ENCODE measurements at regions not wholly inside any gene's neighbourhood (a gene's known extent, or its start where the extent isn't known, plus 50 kb on each side); places are given as distances from the start of the nearest gene placed in this dataset.
"Not testable (repeated sequence)": the region's sequence is repeated elsewhere in the genome, so short reads cannot be mapped to it uniquely, and the experiment has no call there.

- ATAC-seq: no peak
- no peak for DNase-seq (ENCODE audit: low spot score in 2 of 2)
- Mint-ChIP-seq H3K9me3 (peaks cover 0 to 6% of the 10 kb centered on the region in 2 donors), H3K36me3 (peaks cover 6 to 10% of the 10 kb centered on the region in 2 donors), H3K27ac (no peak overlapping the region)
Measured at GRCh38 chr16:87138738-87139267, 178.4 kb downstream of the C16orf95 start.

- Mint-ChIP-seq H3K36me3 (peaks cover 6 to 10% of the 10 kb centered on the region in 2 donors), H3K27ac (no peak overlapping the region), H3K9me3 (peaks cover 0 to 13% of the 10 kb centered on the region in 2 donors)
- DNase-seq (ENCODE audit: low spot score in 2 of 2) (no peak), ATAC-seq (no peak)
Measured at GRCh38 chr16:87140211-87141200, 176.7 kb downstream of the C16orf95 start.

- Mint-ChIP-seq H3K27ac (no peak overlapping the region), H3K36me3 (peaks cover 6 to 10% of the 10 kb centered on the region in 2 donors), H3K9me3 (peaks cover 0 to 13% of the 10 kb centered on the region in 2 donors)
- no peak for DNase-seq (ENCODE audit: low spot score in 2 of 2)
- no peak for ATAC-seq
Measured at GRCh38 chr16:87141402-87141801, 175.8 kb downstream of the C16orf95 start.

- peaks cover 0 to 17% of the 10 kb centered on the region in 2 donors for H3K9me3 Mint-ChIP-seq
- no peak for ATAC-seq
- no peak overlapping the region for H3K27ac Mint-ChIP-seq
- DNase-seq (ENCODE audit: low spot score in 2 of 2): no peak
- peaks cover 0 to 6% of the 10 kb centered on the region in 2 donors for H3K36me3 Mint-ChIP-seq
Measured at GRCh38 chr16:87143661-87144121, 173.5 kb downstream of the C16orf95 start.

- H3K9me3 Mint-ChIP-seq: peaks cover 0 to 22% of the 10 kb centered on the region in 2 donors
- ATAC-seq: no peak
- no peak for DNase-seq (ENCODE audit: low spot score in 2 of 2)
- no peak overlapping the region for H3K27ac Mint-ChIP-seq
- H3K36me3 Mint-ChIP-seq: peaks cover 0 to 11% of the 10 kb centered on the region in 2 donors
Measured at GRCh38 chr16:87144232-87144631, 173.0 kb downstream of the C16orf95 start.

- Mint-ChIP-seq H3K9me3 (peaks cover 0 to 22% of the 10 kb centered on the region in 2 donors), H3K27ac (peak overlapping the region; percentile 35 to 50), H3K36me3 (peaks cover 0 to 11% of the 10 kb centered on the region in 2 donors)
- ATAC-seq (peak; percentile 47 to 97), DNase-seq (ENCODE audit: low spot score in 2 of 2) (no peak)
Measured at GRCh38 chr16:87145181-87146176, 171.7 kb downstream of the C16orf95 start.

- Mint-ChIP-seq H3K36me3 (peaks cover 0 to 11% of the 10 kb centered on the region in 2 donors), H3K9me3 (peaks cover 0 to 22% of the 10 kb centered on the region in 2 donors), H3K27ac (peak overlapping the region; percentile 39 to 84)
- DNase-seq (ENCODE audit: low spot score in 2 of 2) (no peak), ATAC-seq (no peak)
Measured at GRCh38 chr16:87146676-87147075, 170.5 kb downstream of the C16orf95 start.

GRCh38 chr16:87149051-87149450, 168.1 kb downstream of the C16orf95 start:
- Mint-ChIP-seq H3K27ac (no peak overlapping the region), H3K9me3 (peaks cover 0 to 28% of the 10 kb centered on the region in 2 donors), H3K36me3 (peaks cover 9 to 11% of the 10 kb centered on the region in 2 donors)
- no peak for ATAC-seq
- no peak for DNase-seq (ENCODE audit: low spot score in 2 of 2)

- Mint-ChIP-seq H3K9me3 (peaks cover 0 to 21% of the 10 kb centered on the region in 2 donors), H3K36me3 (peaks cover 11 to 13% of the 10 kb centered on the region in 2 donors), H3K27ac (no peak overlapping the region)
- DNase-seq (ENCODE audit: low spot score in 2 of 2) (no peak), ATAC-seq (no peak)
Measured at GRCh38 chr16:87150262-87150661, 166.9 kb downstream of the C16orf95 start.

- Mint-ChIP-seq H3K9me3 (peaks cover 0 to 21% of the 10 kb centered on the region in 2 donors), H3K27ac (no peak overlapping the region), H3K36me3 (peaks cover 11 to 13% of the 10 kb centered on the region in 2 donors)
- ATAC-seq: no peak
- DNase-seq (ENCODE audit: low spot score in 2 of 2): no peak
Measured at GRCh38 chr16:87150681-87151280, 166.4 kb downstream of the C16orf95 start.

GRCh38 chr16:87152221-87152755, 164.9 kb downstream of the C16orf95 start:
- ATAC-seq (no peak), DNase-seq (ENCODE audit: low spot score in 2 of 2) (no peak)
- Mint-ChIP-seq H3K36me3 (peaks cover 11 to 13% of the 10 kb centered on the region in 2 donors), H3K27ac (no peak overlapping the region), H3K9me3 (peaks cover 0 to 17% of the 10 kb centered on the region in 2 donors)

GRCh38 chr16:87153326-87153725, 163.9 kb downstream of the C16orf95 start:
- ATAC-seq (no peak), DNase-seq (ENCODE audit: low spot score in 2 of 2) (no peak)
- Mint-ChIP-seq H3K27ac (no peak overlapping the region), H3K36me3 (peaks cover 9 to 13% of the 10 kb centered on the region in 2 donors), H3K9me3 (peaks cover 0 to 14% of the 10 kb centered on the region in 2 donors)

GRCh38 chr16:87155315-87155714, 161.9 kb downstream of the C16orf95 start:
- not testable (repeated sequence) for H3K9me3 Mint-ChIP-seq; H3K27ac Mint-ChIP-seq; DNase-seq (ENCODE audit: low spot score in 2 of 2); ATAC-seq
- peaks cover 0 to 13% of the 10 kb centered on the region in 2 donors for H3K36me3 Mint-ChIP-seq

- ATAC-seq (no peak), DNase-seq (ENCODE audit: low spot score in 2 of 2) (no peak)
- no peak overlapping the region for H3K27ac Mint-ChIP-seq
- peaks cover 0 to 13% of the 10 kb centered on the region in 2 donors for H3K36me3 Mint-ChIP-seq
- H3K9me3 Mint-ChIP-seq: peaks cover 0 to 6% of the 10 kb centered on the region in 2 donors
Measured at GRCh38 chr16:87156195-87156594, 161.0 kb downstream of the C16orf95 start.

- Mint-ChIP-seq H3K9me3 (peaks cover 4 to 5% of the 10 kb centered on the region in 2 donors), H3K36me3 (no peaks in the 10 kb centered on the region), H3K27ac (peak overlapping the region in 1 of 2 donors; percentile 31)
- ATAC-seq (no peak), DNase-seq (ENCODE audit: low spot score in 2 of 2) (no peak)
Measured at GRCh38 chr16:87160234-87160636, 157.0 kb downstream of the C16orf95 start.

Measured in activated naive CD4-positive, alpha-beta T cell treated with anti-CD3 and anti-CD28 coated beads, Interleukin-2, amount 50 U/mL, for 72 hours (primary cell).